GM20000 (cell line): ENCODE measurements at regions not wholly inside any gene's neighbourhood (a gene's known extent, or its start where the extent isn't known, plus 50 kb on each side); places are given as distances from the start of the nearest gene placed in this dataset.

Source experiments
- DNase-seq: peaks from one replicate; pipeline ENCODE4 v3.0.0; 2012; ENCODE audit warnings: low spot score
- TF ChIP-seq, protein P1 (sequence below): IDR thresholded peaks from 2 replicates; pipeline ENCODE4 v1.5.1; 2012; ENCODE audit warnings: mild to moderate bottlenecking, control low read depth; ENCODE audit errors: extremely low read depth, missing control alignments

DNA sequence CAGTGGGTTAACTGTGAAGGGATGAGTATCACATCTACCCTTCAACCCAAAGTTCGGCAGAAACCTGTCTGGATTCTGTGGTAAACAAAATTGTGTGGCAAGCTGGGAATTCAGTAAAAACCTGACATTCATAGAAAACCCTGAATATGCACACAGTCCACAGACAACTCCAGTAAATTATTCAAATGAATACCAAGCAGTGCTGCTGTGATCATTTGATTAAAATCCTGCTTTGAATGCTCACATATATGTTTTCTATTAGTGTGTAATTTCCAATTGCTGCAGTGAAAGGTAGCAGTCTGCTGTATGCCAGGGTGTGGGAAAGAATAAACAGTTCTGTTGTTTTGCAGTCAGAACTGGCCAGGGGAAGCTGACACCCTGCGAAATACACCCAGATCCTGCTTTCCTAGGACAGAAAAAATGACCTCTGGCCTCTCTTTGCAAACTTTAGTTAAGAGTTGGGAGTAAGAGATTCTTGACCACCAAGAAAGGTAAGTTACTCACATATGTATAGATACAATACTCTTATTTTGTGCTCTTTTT is 217.8 kb downstream of the FAM76B start:
- TF ChIP-seq, protein P1, sequence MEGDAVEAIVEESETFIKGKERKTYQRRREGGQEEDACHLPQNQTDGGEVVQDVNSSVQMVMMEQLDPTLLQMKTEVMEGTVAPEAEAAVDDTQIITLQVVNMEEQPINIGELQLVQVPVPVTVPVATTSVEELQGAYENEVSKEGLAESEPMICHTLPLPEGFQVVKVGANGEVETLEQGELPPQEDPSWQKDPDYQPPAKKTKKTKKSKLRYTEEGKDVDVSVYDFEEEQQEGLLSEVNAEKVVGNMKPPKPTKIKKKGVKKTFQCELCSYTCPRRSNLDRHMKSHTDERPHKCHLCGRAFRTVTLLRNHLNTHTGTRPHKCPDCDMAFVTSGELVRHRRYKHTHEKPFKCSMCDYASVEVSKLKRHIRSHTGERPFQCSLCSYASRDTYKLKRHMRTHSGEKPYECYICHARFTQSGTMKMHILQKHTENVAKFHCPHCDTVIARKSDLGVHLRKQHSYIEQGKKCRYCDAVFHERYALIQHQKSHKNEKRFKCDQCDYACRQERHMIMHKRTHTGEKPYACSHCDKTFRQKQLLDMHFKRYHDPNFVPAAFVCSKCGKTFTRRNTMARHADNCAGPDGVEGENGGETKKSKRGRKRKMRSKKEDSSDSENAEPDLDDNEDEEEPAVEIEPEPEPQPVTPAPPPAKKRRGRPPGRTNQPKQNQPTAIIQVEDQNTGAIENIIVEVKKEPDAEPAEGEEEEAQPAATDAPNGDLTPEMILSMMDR = no peak
- no peak for DNase-seq

GRCh38 chr11:95570845-95571244 is 218.7 kb downstream of the FAM76B start:
- DNase-seq = no peak
- TF ChIP-seq, protein P1 = no peak

GRCh38 chr11:95569207-95569606 is 220.4 kb downstream of the FAM76B start:
- no peak for DNase-seq
- TF ChIP-seq, protein P1 = no peak

DNA sequence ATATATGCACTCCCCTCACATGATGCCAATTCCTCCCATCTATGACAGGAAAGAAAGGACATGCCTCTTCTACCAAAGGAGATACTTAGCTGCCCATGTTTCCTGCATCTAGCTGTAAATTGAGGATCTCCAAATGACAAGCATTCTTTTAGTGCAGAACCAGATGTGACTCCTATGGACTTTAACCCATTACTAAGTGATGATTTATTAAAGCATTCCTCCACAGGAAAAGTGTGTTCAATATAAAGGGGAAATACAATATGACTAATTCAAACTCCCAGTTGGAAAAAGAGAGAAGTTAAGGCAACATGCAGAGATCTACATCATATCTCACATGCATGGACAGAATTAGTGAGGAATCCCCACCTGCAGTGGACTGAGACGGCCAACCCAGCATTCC is 221.3 kb downstream of the FAM76B start:
- DNase-seq = no peak
- TF ChIP-seq, protein P1 = no peak

- TF ChIP-seq, protein P1 = no peak
- DNase-seq = no peak
These were observed 221.9 kb downstream of the FAM76B start for GRCh38 chr11:95567685-95568084.

DNA sequence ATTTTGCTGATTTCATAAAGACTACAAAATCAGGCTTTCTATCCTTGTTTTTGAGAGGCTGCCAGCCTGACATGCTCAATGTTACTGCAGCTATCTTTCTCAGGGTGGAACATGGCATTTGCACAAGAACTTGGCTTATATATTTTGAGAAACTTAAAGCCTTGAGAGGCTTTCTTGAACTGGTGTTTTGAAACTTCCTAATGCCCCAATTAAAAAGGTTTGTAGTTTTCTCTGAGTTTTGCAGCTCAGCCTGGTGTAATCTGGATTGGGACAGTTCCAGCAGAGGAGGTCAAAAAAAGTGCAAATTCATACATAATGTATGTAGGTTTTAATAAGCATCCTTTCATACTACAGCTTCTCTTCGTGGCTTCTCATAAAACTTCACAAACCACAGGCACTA is 223.4 kb downstream of the FAM76B start:
- DNase-seq = no peak
- TF ChIP-seq, protein P1 = no peak

GRCh38 chr11:95565724-95566141 is 223.8 kb downstream of the FAM76B start:
- DNase-seq = no peak
- TF ChIP-seq, protein P1 = no peak
